Right cardiac atrium (tissue), 5 donors: ENCODE measurements at regions not wholly inside any gene's neighbourhood (a gene's known extent, or its start where the extent isn't known, plus 50 kb on each side); places are given as distances from the start of the nearest gene placed in this dataset.

ENCODE experiments used
- ATAC-seq, 2 donors: fragments of 200-7000 bp; cut with Tn5 transposase; one replicate each; pipeline versions ENCODE4 v1.8.0 to v1.9.1; 2020; ENCODE audit warnings: moderate library complexity in 2 of 2, mild to moderate bottlenecking in 1 of 2
- DNase-seq, 3 donors: peaks; one replicate each; pipeline ENCODE4 v3.0.0-alpha.2; 2020
- H3K27ac ChIP-seq: one replicate; pipeline ENCODE4 v1.5.1; 2013; ENCODE audit warnings: mild to moderate bottlenecking, low read length, control low read depth, moderate library complexity
- H3K27me3 ChIP-seq: one replicate; pipeline ENCODE4 v1.6.1; 2013; ENCODE audit not compliant: control insufficient read depth, insufficient read depth
- H3K4me1 ChIP-seq: one replicate; pipeline ENCODE4 v1.6.1; 2013; ENCODE audit warnings: low read length; ENCODE audit not compliant: control insufficient read depth, insufficient read depth
- H3K4me3 ChIP-seq: one replicate; pipeline ENCODE4 v1.5.1; 2013; ENCODE audit warnings: low read length, control low read depth
- H3K9me3 ChIP-seq: one replicate; pipeline ENCODE4 v1.6.1; 2013; ENCODE audit warnings: low read length; ENCODE audit not compliant: control insufficient read depth
- WGBS: extraction: QIAGEN DNeasy Blood & Tissue Kit; methylation state at CpG from one replicate; pipeline ENCODE4 v1.1.7; 2013; 5-methylcytosine and 5-hydroxymethylcytosine counted together
- intact Hi-C, 4 donors: fragments of 100-400 bp; cut with DNase I; formaldehyde crosslinking; loops; one replicate each; pipeline versions ENCODE4 v1.11.0 to v1.14.0; 2022 to 2023
- donor health status: healthy with polysubstance abuse.
- donor health status: DM: no; HTN: yes; CAD: no.
- donor health status: DM: no; HTN: no; CAD: no.
- donor health status: DM: no; HTN: yes; CAD: no; lungs with severe emphysema.
- donor health status: DM: yes; HTN: yes; CAD: no.

DNA sequence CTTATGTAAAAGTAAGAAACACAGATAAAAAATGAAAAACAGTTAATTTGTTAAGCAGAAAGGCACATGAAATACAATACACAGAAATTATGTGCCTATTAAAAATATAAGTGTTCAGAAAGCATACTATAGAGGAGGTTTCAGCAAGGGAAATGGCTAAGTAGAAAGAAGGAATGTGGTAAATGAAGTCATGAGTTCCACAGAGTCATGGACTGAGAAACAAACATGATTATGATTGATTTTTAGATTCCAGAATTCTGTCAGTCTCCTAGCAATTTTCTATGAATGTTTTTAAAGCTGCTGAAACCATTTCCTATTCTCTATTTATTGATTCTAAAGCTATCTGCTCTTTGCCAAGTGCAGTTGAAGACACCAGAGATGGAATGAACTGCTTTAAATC lies 1398.4 kb downstream of the ARAP2 start:
- DNase-seq (no peak), ATAC-seq (no peak)
- H3K27ac ChIP-seq = no peak overlapping the region
- H3K4me3 ChIP-seq = no peak overlapping the region
- H3K4me1 ChIP-seq = no peaks in the 10 kb centered on the region
- intact Hi-C loops = no loop called here
- H3K27me3 ChIP-seq = no peaks in the 10 kb centered on the region
- no peaks in the 10 kb centered on the region for H3K9me3 ChIP-seq

GRCh38 chr4:34850421-34850820 lies 1393.9 kb downstream of the ARAP2 start:
- Histone ChIP-seq H3K27me3 (no peaks in the 10 kb centered on the region), H3K9me3 (no peaks in the 10 kb centered on the region), H3K4me3 (no peak overlapping the region), H3K4me1 (no peaks in the 10 kb centered on the region), H3K27ac (no peak overlapping the region)
- intact Hi-C loops = no loop called here
- 79% methylated on average over 2 of the region's 2 CpGs for WGBS
- ATAC-seq (no peak), DNase-seq (no peak)

DNA sequence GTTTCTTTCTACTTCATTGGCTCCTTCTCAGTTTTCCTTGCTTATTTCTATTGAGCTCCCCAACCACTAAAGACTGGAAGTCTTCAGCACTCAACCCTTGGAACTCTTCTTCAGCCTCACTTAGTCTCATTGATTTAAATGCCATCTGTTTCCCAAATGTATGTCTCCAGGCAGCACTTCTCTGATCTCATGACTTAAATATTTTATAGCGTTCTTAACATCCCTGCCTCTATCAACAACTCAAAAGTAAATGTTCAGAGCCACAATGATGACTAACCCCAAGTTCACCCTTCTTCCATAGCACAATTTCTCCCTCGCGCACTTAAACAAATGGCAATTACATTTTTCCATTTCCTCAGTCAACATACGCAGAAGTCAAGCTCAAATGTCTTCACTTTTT lies 1393.3 kb downstream of the ARAP2 start:
- Histone ChIP-seq H3K27ac (no peak overlapping the region), H3K9me3 (no peaks in the 10 kb centered on the region), H3K4me3 (no peak overlapping the region), H3K27me3 (no peaks in the 10 kb centered on the region), H3K4me1 (no peaks in the 10 kb centered on the region)
- ATAC-seq = no peak
- intact Hi-C loops = no loop called here
- DNase-seq = no peak
- 48% methylated on average over 4 of the region's 4 CpGs for WGBS

- no peaks in the 10 kb centered on the region for H3K4me1 ChIP-seq
- WGBS = 44% methylated on average over 2 of the region's 2 CpGs
- DNase-seq (no peak), ATAC-seq (no peak)
- intact Hi-C loops = no loop called here
- H3K27me3 ChIP-seq = no peaks in the 10 kb centered on the region
- no peak overlapping the region for H3K4me3 ChIP-seq
- H3K27ac ChIP-seq = no peak overlapping the region
- no peaks in the 10 kb centered on the region for H3K9me3 ChIP-seq
Observed at GRCh38 chr4:34851411-34851810, 1392.9 kb downstream of the ARAP2 start.

GRCh38 chr4:34854451-34854850 lies 1389.9 kb downstream of the ARAP2 start:
- Histone ChIP-seq H3K4me1 (no peaks in the 10 kb centered on the region), H3K27me3 (no peaks in the 10 kb centered on the region), H3K27ac (no peak overlapping the region), H3K4me3 (no peak overlapping the region), H3K9me3 (no peaks in the 10 kb centered on the region)
- WGBS = 67% methylated on average over 1 of the region's 1 CpG
- intact Hi-C loops = no loop called here
- ATAC-seq (no peak), DNase-seq (no peak)

DNA sequence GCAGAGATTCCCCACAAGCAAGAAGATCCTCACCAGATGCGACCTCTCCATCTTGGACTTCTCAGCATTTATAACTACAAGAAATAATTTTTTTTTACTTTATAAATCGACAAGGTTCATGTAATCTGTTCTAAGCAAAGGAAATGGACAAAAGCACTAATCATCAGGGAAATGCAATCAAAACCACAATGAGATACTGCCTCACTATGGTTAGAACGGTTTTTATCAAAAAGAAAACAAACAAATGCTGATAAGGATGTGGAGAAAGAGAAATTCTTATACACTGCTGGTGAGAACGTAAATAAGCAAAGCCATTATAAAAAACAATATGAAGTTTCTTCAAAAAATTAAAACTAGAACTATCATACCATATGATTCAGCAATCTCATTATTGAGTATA lies 1382.6 kb downstream of the ARAP2 start:
- Histone ChIP-seq H3K4me1 (no peaks in the 10 kb centered on the region), H3K27ac (no peak overlapping the region), H3K9me3 (no peaks in the 10 kb centered on the region), H3K27me3 (no peaks in the 10 kb centered on the region), H3K4me3 (no peak overlapping the region)
- WGBS = 24% methylated on average over 4 of the region's 4 CpGs
- no peak for ATAC-seq
- no peak for DNase-seq
- intact Hi-C loops = no loop called here

DNA sequence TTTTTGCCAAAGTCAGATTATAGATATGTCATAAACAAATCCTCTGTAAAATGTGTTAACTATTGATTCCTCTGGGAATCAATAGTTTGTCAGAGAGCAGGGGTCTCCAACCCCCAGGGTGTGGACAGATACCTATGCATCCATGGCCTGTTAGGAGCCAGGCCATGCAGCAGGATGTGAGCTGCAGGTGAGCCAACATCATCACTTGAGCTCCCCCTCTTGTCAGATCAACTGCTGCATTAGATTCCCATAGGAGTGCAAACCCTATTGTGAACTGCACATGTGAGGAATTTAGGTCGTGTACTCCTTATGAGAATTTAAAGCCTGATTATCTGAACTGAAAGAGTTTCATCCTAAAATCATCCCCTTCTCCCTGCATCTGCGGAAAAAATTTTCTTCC lies 1365.4 kb downstream of the ARAP2 start:
- no peaks in the 10 kb centered on the region for H3K9me3 ChIP-seq
- DNase-seq (no peak), ATAC-seq (no peak)
- no peak overlapping the region for H3K27ac ChIP-seq
- intact Hi-C loops = no loop called here
- H3K4me3 ChIP-seq = no peak overlapping the region
- WGBS = 58% methylated on average over 2 of the region's 2 CpGs
- no peaks in the 10 kb centered on the region for H3K27me3 ChIP-seq
- no peaks in the 10 kb centered on the region for H3K4me1 ChIP-seq

- Histone ChIP-seq H3K4me3 (no peak overlapping the region), H3K27ac (no peak overlapping the region), H3K27me3 (no peaks in the 10 kb centered on the region), H3K4me1 (no peaks in the 10 kb centered on the region), H3K9me3 (no peaks in the 10 kb centered on the region)
- no peak for ATAC-seq
- no peak for DNase-seq
- 62% methylated on average over 2 of the region's 2 CpGs for WGBS
- intact Hi-C loops = no loop called here
Observed at GRCh38 chr4:34880246-34880645, 1364.1 kb downstream of the ARAP2 start.

DNA sequence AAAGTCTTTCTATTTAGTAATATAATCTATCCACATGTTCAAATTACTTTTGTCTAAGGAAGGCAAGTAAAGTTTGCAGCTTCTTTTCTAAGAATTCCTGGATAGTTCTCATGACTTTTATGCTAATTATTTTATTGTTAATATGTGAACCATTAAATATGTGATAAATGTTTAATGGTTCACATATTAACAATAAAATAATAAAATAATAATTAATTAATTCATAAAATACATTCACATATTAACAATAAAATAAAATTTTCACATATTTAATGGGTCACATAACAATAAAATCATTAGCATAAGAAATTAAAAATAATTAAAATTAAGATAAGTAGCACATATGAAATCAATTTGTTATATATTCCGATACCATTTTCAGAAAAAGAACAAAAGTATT lies 1352.4 kb downstream of the ARAP2 start:
- WGBS = 98% methylated on average over 1 of the region's 1 CpG
- no peak for DNase-seq
- Histone ChIP-seq H3K27ac (no peak overlapping the region), H3K9me3 (no peaks in the 10 kb centered on the region), H3K4me1 (no peaks in the 10 kb centered on the region), H3K4me3 (no peak overlapping the region), H3K27me3 (no peaks in the 10 kb centered on the region)
- intact Hi-C loops = no loop called here
- no peak for ATAC-seq

GRCh38 chr4:34893382-34893781 lies 1350.9 kb downstream of the ARAP2 start:
- no peak for ATAC-seq
- Histone ChIP-seq H3K27me3 (no peaks in the 10 kb centered on the region), H3K9me3 (no peaks in the 10 kb centered on the region), H3K4me1 (no peaks in the 10 kb centered on the region), H3K27ac (no peak overlapping the region), H3K4me3 (no peak overlapping the region)
- intact Hi-C loops = no loop called here
- DNase-seq = no peak
- WGBS = 68% methylated on average over 3 of the region's 3 CpGs

DNA sequence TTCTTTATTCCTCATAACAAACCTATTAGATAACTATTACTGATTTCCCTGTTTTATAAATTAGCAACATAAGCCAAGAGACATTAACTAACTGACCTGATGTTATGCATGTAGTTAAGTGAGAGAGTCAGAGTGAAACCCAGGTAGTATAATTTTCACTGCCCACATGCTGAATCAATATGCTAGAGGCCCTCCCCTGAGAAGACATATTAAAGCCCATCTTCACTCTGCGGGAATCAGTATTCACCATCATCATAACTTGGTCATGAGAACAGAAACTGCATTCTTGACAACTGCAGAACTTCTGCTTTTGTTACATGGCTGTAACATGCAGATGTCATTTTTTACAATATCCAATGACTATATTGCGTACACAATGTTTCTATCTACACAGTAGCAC lies 1324.3 kb downstream of the ARAP2 start:
- H3K9me3 ChIP-seq = no peaks in the 10 kb centered on the region
- H3K4me1 ChIP-seq = no peaks in the 10 kb centered on the region
- H3K4me3 ChIP-seq = no peak overlapping the region
- no peaks in the 10 kb centered on the region for H3K27me3 ChIP-seq
- no peak overlapping the region for H3K27ac ChIP-seq
- intact Hi-C loops = no loop called here
- DNase-seq (no peak), ATAC-seq (no peak)
- 85% methylated on average over 2 of the region's 2 CpGs for WGBS

GRCh38 chr4:34921391-34921790 lies 1322.9 kb downstream of the ARAP2 start:
- H3K4me1 ChIP-seq = no peaks in the 10 kb centered on the region
- ATAC-seq (no peak), DNase-seq (no peak)
- intact Hi-C loops = no loop called here
- H3K9me3 ChIP-seq = no peaks in the 10 kb centered on the region
- WGBS = 68% methylated on average over 3 of the region's 3 CpGs
- H3K4me3 ChIP-seq = no peak overlapping the region
- no peak overlapping the region for H3K27ac ChIP-seq
- H3K27me3 ChIP-seq = no peaks in the 10 kb centered on the region
